ENCODE measurements at regions not wholly inside any gene's neighbourhood (a gene's known extent, or its start where the extent isn't known, plus 50 kb on each side); places are given as distances from the start of the nearest gene placed in this dataset.

DNA sequence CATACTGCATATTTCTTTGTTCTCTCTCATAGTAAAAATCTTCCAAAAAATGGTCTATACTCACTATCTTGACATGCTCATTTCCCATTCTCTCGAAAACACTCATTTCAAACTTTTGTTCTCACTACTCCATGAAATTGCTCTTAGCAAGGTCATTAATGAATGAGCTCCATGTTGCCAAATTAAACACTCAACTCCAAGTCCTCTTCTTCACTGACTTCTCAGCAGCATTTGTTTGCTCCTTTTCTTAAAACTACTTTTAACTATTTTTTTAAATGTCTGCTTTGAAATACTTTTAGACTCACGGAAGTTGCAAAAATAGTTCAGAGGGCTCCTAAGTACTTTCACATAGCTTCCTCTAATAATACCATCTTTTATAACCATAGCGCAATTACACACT lies 274.0 kb upstream of the PREP start:
- ChIA-PET POLR2A (no interaction called here), CTCF (no interaction called here)
- DNase-seq (ENCODE audit: low read depth in 1 of 2, low spot score in 1 of 2) (no peak), FAIRE-seq (no peak), ATAC-seq (no peak)
- TF ChIP-seq, protein P1, sequence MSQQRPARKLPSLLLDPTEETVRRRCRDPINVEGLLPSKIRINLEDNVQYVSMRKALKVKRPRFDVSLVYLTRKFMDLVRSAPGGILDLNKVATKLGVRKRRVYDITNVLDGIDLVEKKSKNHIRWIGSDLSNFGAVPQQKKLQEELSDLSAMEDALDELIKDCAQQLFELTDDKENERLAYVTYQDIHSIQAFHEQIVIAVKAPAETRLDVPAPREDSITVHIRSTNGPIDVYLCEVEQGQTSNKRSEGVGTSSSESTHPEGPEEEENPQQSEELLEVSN (IDR thresholded peaks at IDR 0.05; ENCODE audit: borderline replicate concordance, low read depth): no peak
- no peak for TF ChIP-seq ZNF302 (CRISPR knock-in tag; IDR thresholded peaks at IDR 0.05)
- TF ChIP-seq, protein P2, sequence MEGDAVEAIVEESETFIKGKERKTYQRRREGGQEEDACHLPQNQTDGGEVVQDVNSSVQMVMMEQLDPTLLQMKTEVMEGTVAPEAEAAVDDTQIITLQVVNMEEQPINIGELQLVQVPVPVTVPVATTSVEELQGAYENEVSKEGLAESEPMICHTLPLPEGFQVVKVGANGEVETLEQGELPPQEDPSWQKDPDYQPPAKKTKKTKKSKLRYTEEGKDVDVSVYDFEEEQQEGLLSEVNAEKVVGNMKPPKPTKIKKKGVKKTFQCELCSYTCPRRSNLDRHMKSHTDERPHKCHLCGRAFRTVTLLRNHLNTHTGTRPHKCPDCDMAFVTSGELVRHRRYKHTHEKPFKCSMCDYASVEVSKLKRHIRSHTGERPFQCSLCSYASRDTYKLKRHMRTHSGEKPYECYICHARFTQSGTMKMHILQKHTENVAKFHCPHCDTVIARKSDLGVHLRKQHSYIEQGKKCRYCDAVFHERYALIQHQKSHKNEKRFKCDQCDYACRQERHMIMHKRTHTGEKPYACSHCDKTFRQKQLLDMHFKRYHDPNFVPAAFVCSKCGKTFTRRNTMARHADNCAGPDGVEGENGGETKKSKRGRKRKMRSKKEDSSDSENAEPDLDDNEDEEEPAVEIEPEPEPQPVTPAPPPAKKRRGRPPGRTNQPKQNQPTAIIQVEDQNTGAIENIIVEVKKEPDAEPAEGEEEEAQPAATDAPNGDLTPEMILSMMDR (IDR thresholded peaks at IDR 0.05): no peak
- no peak for TF ChIP-seq CHD4 (IDR thresholded peaks at IDR 0.05; ENCODE audit: borderline replicate concordance)
- no peak for TF ChIP-seq KDM1A (IDR thresholded peaks at IDR 0.05; ENCODE audit: low read depth)
- TF ChIP-seq HDAC2 (IDR thresholded peaks at IDR 0.05): no peak
- no peak for TF ChIP-seq CEBPB (IDR thresholded peaks at IDR 0.05)
- TF ChIP-seq SREBF2 (IDR thresholded peaks at IDR 0.05): no peak
- no peak for TF ChIP-seq KDM5A (IDR thresholded peaks at IDR 0.05)
- TF ChIP-seq CHD2 (IDR thresholded peaks at IDR 0.05; ENCODE audit: low read length, partially characterized antibody): no peak
- TF ChIP-seq, protein P3, sequence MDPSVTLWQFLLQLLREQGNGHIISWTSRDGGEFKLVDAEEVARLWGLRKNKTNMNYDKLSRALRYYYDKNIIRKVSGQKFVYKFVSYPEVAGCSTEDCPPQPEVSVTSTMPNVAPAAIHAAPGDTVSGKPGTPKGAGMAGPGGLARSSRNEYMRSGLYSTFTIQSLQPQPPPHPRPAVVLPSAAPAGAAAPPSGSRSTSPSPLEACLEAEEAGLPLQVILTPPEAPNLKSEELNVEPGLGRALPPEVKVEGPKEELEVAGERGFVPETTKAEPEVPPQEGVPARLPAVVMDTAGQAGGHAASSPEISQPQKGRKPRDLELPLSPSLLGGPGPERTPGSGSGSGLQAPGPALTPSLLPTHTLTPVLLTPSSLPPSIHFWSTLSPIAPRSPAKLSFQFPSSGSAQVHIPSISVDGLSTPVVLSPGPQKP (IDR thresholded peaks at IDR 0.05; ENCODE audit: low read depth, low read length): no peak
- TF ChIP-seq, protein P4, sequence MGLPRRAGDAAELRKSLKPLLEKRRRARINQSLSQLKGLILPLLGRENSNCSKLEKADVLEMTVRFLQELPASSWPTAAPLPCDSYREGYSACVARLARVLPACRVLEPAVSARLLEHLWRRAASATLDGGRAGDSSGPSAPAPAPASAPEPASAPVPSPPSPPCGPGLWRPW (IDR thresholded peaks at IDR 0.05): no peak
- TF ChIP-seq NFE2L2 (conservative IDR thresholded peaks at IDR 0.05; ENCODE audit: low read length): no peak
- TF ChIP-seq RCOR1 (IDR thresholded peaks at IDR 0.05; ENCODE audit: low read depth, low read length): no peak
- Histone ChIP-seq H3K9me3 (0 out of 3 replicates have a peak, but pooled peaks cover 6% of the 10 kb centered on the region), H3K4me1 (peaks cover 5% of the 10 kb centered on the region; the same call in 2 of the 3 replicates), H3K4me3 (no peak overlapping the region), H3K4me2 (no peak overlapping the region), H3K27ac (no peak overlapping the region)
- 89% methylated on average over 3 of the region's 3 CpGs for WGBS (ENCODE audit: missing lambda C conversion rate)

DNA sequence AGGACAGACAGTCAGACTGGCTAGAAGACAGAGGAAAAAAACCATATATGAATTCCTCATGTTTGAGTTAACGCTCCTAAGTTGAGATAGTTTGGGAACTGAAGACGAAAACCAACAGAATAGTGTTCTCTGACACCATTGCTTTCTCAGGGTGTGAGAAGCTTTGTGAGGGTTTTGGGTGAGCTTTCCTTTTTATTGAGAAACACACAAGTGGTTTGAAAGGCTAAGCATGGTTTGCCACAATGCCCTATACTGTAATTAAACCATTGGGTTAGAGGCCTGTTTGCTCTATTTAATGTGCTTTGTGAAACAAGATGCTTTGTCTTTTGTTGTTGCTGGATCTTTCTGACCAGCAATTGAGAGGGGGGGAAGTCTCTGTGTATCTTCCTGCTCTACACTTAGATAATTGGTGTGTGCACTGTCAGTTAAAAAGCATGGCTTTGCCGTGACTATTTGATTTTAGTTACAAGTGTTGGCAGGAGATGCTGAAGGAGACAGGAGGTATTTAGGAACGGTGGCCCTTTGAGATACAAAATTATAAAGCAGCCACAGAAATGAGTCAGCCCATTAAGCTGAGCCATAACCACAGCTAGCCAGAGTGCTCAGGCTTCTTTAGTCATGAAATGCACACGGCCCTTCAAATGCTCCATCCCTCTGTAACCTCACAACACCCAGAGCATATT lies 273.0 kb upstream of the PREP start:
- no peak overlapping the region for H3K4me3 ChIP-seq
- H3K9me3 ChIP-seq: 0 out of 3 replicates have a peak, but pooled peaks cover 6% of the 10 kb centered on the region
- no peak for FAIRE-seq
- WGBS (ENCODE audit: missing lambda C conversion rate): 35% methylated on average over 5 of the region's 5 CpGs
- peak in 1 of 2 experiments; percentile 62; a peak in 2 of 6 replicates for ATAC-seq
- ChIA-PET POLR2A (no interaction called here), CTCF (interaction anchor here (1.2 kb wide), 1 partner anchor 18 kb away, joined by 6 read pairs; no protein-coding TSS in a partner anchor)
- H3K4me2 ChIP-seq: no peak overlapping the region
- DNase-seq (ENCODE audit: low read depth in 1 of 2, low spot score in 1 of 2): peak; percentile 4 to 22
- peak overlapping the region; percentile 1 to 51; a peak in 3 of 6 replicates for H3K27ac ChIP-seq
- H3K4me1 ChIP-seq: peaks cover 5% of the 10 kb centered on the region; the same call in 2 of the 3 replicates
- TF ChIP-seq, protein P3 (IDR thresholded peaks at IDR 0.05; ENCODE audit: low read depth, low read length): no peak
- no peak for TF ChIP-seq KDM1A (IDR thresholded peaks at IDR 0.05; ENCODE audit: low read depth)
- no peak for TF ChIP-seq CBX8 (IDR thresholded peaks at IDR 0.05)
- TF ChIP-seq NR3C1 (IDR thresholded peaks at IDR 0.05): no peak
- TF ChIP-seq, protein P5, sequence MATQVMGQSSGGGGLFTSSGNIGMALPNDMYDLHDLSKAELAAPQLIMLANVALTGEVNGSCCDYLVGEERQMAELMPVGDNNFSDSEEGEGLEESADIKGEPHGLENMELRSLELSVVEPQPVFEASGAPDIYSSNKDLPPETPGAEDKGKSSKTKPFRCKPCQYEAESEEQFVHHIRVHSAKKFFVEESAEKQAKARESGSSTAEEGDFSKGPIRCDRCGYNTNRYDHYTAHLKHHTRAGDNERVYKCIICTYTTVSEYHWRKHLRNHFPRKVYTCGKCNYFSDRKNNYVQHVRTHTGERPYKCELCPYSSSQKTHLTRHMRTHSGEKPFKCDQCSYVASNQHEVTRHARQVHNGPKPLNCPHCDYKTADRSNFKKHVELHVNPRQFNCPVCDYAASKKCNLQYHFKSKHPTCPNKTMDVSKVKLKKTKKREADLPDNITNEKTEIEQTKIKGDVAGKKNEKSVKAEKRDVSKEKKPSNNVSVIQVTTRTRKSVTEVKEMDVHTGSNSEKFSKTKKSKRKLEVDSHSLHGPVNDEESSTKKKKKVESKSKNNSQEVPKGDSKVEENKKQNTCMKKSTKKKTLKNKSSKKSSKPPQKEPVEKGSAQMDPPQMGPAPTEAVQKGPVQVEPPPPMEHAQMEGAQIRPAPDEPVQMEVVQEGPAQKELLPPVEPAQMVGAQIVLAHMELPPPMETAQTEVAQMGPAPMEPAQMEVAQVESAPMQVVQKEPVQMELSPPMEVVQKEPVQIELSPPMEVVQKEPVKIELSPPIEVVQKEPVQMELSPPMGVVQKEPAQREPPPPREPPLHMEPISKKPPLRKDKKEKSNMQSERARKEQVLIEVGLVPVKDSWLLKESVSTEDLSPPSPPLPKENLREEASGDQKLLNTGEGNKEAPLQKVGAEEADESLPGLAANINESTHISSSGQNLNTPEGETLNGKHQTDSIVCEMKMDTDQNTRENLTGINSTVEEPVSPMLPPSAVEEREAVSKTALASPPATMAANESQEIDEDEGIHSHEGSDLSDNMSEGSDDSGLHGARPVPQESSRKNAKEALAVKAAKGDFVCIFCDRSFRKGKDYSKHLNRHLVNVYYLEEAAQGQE (IDR thresholded peaks at IDR 0.05): no peak
- TF ChIP-seq, protein P2 (IDR thresholded peaks at IDR 0.05): no peak
- TF ChIP-seq RNF2 (IDR thresholded peaks at IDR 0.05; ENCODE audit: borderline replicate concordance, low read depth): no peak
- no peak for TF ChIP-seq RARB (CRISPR knock-in tag; IDR thresholded peaks at IDR 0.05)
- TF ChIP-seq, protein P1 (IDR thresholded peaks at IDR 0.05; ENCODE audit: borderline replicate concordance, low read depth): no peak
- no peak for TF ChIP-seq ZFP36 (IDR thresholded peaks at IDR 0.05; ENCODE audit: borderline replicate concordance, partially characterized antibody)
- TF ChIP-seq CHD4 (IDR thresholded peaks at IDR 0.05; ENCODE audit: borderline replicate concordance): no peak
